ENCODE measurements at regions not wholly inside any gene's neighbourhood (a gene's known extent, or its start where the extent isn't known, plus 50 kb on each side); places are given as distances from the start of the nearest gene placed in this dataset.

GRCh38 chr9:107810461-107810961 is 320.9 kb upstream of the KLF4 start:
- Histone ChIP-seq H3K4me2 (ENCODE audit: low read length) (no peak overlapping the region), H3K9me3 (ENCODE audit: insufficient read depth, low read depth, low read length) (no peaks in the 10 kb centered on the region), H3K4me3 (ENCODE audit: insufficient read depth, low read depth, low read length) (no peak overlapping the region), H2AFZ (ENCODE audit: low read depth, low read length) (no peak overlapping the region), H3K9ac (ENCODE audit: low read length) (no peak overlapping the region), H3K27ac (ENCODE audit: low read depth, low read length) (no peak overlapping the region), H4K20me1 (ENCODE audit: insufficient read depth, low read length) (no peaks in the 10 kb centered on the region), H3K4me1 (ENCODE audit: insufficient read depth, low read length) (no peaks in the 10 kb centered on the region), H3K27me3 (ENCODE audit: insufficient read depth, low read length) (no peaks in the 10 kb centered on the region), H3K36me3 (ENCODE audit: insufficient read depth, low read length) (no peaks in the 10 kb centered on the region), H3K79me2 (ENCODE audit: insufficient read depth, low read length) (no peaks in the 10 kb centered on the region)
- TF ChIP-seq, protein P1, sequence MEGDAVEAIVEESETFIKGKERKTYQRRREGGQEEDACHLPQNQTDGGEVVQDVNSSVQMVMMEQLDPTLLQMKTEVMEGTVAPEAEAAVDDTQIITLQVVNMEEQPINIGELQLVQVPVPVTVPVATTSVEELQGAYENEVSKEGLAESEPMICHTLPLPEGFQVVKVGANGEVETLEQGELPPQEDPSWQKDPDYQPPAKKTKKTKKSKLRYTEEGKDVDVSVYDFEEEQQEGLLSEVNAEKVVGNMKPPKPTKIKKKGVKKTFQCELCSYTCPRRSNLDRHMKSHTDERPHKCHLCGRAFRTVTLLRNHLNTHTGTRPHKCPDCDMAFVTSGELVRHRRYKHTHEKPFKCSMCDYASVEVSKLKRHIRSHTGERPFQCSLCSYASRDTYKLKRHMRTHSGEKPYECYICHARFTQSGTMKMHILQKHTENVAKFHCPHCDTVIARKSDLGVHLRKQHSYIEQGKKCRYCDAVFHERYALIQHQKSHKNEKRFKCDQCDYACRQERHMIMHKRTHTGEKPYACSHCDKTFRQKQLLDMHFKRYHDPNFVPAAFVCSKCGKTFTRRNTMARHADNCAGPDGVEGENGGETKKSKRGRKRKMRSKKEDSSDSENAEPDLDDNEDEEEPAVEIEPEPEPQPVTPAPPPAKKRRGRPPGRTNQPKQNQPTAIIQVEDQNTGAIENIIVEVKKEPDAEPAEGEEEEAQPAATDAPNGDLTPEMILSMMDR (IDR thresholded peaks at IDR 0.05; ENCODE audit: insufficient read depth, low read depth, low read length), result no peak
- no peak for TF ChIP-seq EZH2 (IDR thresholded peaks at IDR 0.05; ENCODE audit: insufficient read depth, low read length)
- H3K36me3 Mint-ChIP-seq (ENCODE audit: low read depth, unreplicated experiment), result peaks cover 2% of the 10 kb centered on the region
- DNase-seq (ENCODE audit: low read depth) (peak; percentile 7), FAIRE-seq (no peak)
- H3K27ac Mint-ChIP-seq (ENCODE audit: unreplicated experiment), result no peak overlapping the region
- no peak overlapping the region for H3K4me3 Mint-ChIP-seq (ENCODE audit: unreplicated experiment)
- H3K9me3 Mint-ChIP-seq (ENCODE audit: unreplicated experiment), result peaks cover 7% of the 10 kb centered on the region
- H3K4me1 Mint-ChIP-seq (ENCODE audit: low read depth, unreplicated experiment), result peaks cover 9% of the 10 kb centered on the region
- H3K27me3 Mint-ChIP-seq (ENCODE audit: low read depth, unreplicated experiment), result peaks cover 8% of the 10 kb centered on the region

DNA sequence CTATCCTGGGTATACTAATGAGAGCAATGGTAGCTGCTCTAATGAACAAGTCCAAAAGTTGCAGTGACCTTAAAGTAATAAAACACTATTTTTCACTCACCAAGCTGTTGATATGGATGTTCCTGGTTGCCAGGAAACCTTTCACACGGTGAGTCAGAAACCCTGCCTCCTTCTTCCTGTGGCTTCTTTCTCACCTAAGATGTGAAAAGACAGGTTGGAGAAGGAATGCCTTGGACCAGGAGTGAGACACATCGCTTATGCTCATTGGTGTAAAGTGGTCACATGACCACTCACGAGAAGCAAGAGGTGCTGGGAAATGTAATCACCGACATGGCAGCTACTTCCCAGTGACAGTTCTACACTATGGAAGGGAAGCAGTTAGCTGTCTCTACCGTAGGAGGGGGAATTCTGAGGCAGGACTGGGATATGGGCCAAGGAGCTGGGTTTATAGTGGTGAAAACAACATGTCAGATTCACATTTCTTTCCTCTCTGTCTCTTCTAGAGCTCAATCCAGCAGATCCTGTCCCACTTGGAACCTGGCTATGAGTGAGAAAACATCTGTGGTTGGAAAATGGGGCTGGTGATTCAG is 320.4 kb upstream of the KLF4 start:
- FAIRE-seq, result no peak
- H4K20me1 ChIP-seq (ENCODE audit: insufficient read depth, low read length), result no peaks in the 10 kb centered on the region

More for the DNA sequence above, 320.4 kb upstream of the KLF4 start:
- peaks cover 10% of the 10 kb centered on the region for H3K27me3 Mint-ChIP-seq (ENCODE audit: low read depth, unreplicated experiment)
- no peak overlapping the region for H2AFZ ChIP-seq (ENCODE audit: low read depth, low read length)
- peaks cover 9% of the 10 kb centered on the region for H3K4me1 Mint-ChIP-seq (ENCODE audit: low read depth, unreplicated experiment)
- no peak for TF ChIP-seq EZH2 (IDR thresholded peaks at IDR 0.05; ENCODE audit: insufficient read depth, low read length)
- TF ChIP-seq, protein P1 (IDR thresholded peaks at IDR 0.05; ENCODE audit: insufficient read depth, low read depth, low read length), result no peak
- no peak overlapping the region for H3K4me3 ChIP-seq (ENCODE audit: insufficient read depth, low read depth, low read length)
- no peaks in the 10 kb centered on the region for H3K27me3 ChIP-seq (ENCODE audit: insufficient read depth, low read length)
- no peaks in the 10 kb centered on the region for H3K4me1 ChIP-seq (ENCODE audit: insufficient read depth, low read length)
- no peaks in the 10 kb centered on the region for H3K79me2 ChIP-seq (ENCODE audit: insufficient read depth, low read length)
- DNase-seq (ENCODE audit: low read depth), result peak; percentile 22
- no peaks in the 10 kb centered on the region for H3K9me3 ChIP-seq (ENCODE audit: insufficient read depth, low read depth, low read length)
- no peak overlapping the region for H3K27ac ChIP-seq (ENCODE audit: low read depth, low read length)
- peaks cover 9% of the 10 kb centered on the region for H3K9me3 Mint-ChIP-seq (ENCODE audit: unreplicated experiment)
- H3K9ac ChIP-seq (ENCODE audit: low read length), result no peak overlapping the region
- H3K36me3 ChIP-seq (ENCODE audit: insufficient read depth, low read length), result no peaks in the 10 kb centered on the region
- H3K4me3 Mint-ChIP-seq (ENCODE audit: unreplicated experiment), result no peak overlapping the region
- peaks cover 2% of the 10 kb centered on the region for H3K36me3 Mint-ChIP-seq (ENCODE audit: low read depth, unreplicated experiment)
- no peak overlapping the region for H3K4me2 ChIP-seq (ENCODE audit: low read length)
- peak overlapping the region; percentile 70 for H3K27ac Mint-ChIP-seq (ENCODE audit: unreplicated experiment)

All from astrocyte (in vitro differentiated cells and primary cell).